Activated CD4-positive, alpha-beta T cell treated with anti-CD3 and anti-CD28 coated beads for 36 hours (primary cell): ENCODE measurements at regions not wholly inside any gene's neighbourhood (a gene's known extent, or its start where the extent isn't known, plus 50 kb on each side); places are given as distances from the start of the nearest gene placed in this dataset.

ENCODE experiments used
- ATAC-seq: fragments of 200-7000 bp; cut with Tn5 transposase; one replicate; pipeline ENCODE4 v1.10.0; 2021; ENCODE audit warnings: mild to moderate bottlenecking, moderate library complexity
- CTCF ChIA-PET: fragments of 350-600 bp; sonication (Branson Sonifier 250); formaldehyde crosslinking; loops from one replicate; lab custom pipeline; 2021; ENCODE audit warnings: antibody characterized with exemption; lab: Charles Lee
- POLR2A ChIA-PET: fragments of 350-600 bp; sonication (Branson Sonifier 250); formaldehyde crosslinking; loops from one replicate; lab custom pipeline; 2021; ENCODE audit warnings: antibody characterized with exemption, inconsistent platforms; lab: Charles Lee
- DNase-seq: peaks from one replicate; pipeline ENCODE4 v3.0.0-alpha.2; 2020
- H3K27ac Mint-ChIP-seq: one replicate; pipeline ENCODE4 v1.8.0; 2021; ENCODE audit warnings: mixed read lengths
- H3K27me3 Mint-ChIP-seq: one replicate; pipeline ENCODE4 v1.8.0; 2021; ENCODE audit warnings: mixed read lengths
- H3K36me3 Mint-ChIP-seq: one replicate; pipeline ENCODE4 v1.8.0; 2021; ENCODE audit warnings: low read depth, mixed read lengths
- H3K4me1 Mint-ChIP-seq: one replicate; pipeline ENCODE4 v1.8.0; 2021; ENCODE audit warnings: mixed read lengths
- H3K4me3 Mint-ChIP-seq: one replicate; pipeline ENCODE4 v1.8.0; 2021; ENCODE audit warnings: mild to moderate bottlenecking, moderate library complexity, mixed read lengths
- H3K9me3 Mint-ChIP-seq: one replicate; pipeline ENCODE4 v1.8.0; 2021; ENCODE audit warnings: low read depth, mixed read lengths
- intact Hi-C, 2 experiments: fragments of 100-400 bp; cut with DNase I in 1 of 2; cut with micrococcal nuclease in 1 of 2; formaldehyde crosslinking; loops; one replicate each; pipeline versions ENCODE4 v1.14.2 to v1.15.1; 2022 to 2024; cut with DNase I, micrococcal nuclease

DNA sequence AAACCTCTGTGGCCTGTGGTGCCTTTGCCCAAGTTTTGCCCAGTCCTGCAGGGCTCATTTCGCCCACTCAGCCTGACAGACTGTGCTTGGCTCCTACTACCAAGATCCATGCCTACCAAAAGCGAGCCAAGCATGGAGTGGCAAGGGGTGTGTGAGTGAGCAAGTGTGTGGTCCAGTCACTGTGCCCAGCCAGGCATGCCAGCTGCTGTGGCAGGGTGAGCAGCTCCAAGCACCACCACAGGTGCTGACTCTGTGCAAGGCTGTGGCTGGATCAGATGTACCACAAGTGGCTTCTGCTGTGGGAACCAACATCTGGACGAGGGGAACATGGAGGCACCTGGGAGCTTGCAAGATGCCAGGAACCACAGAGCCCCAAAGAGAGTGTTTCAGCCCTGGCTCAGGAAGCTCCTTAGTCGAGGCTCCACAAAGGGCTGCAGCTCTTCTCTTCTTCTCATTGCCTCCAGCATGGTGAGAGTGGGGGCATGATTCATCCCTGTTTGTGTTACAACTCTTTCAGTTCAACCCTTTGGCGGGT is 1564.2 kb upstream of the MIR17HG start:
- H3K9me3 Mint-ChIP-seq: peaks cover 4% of the 10 kb centered on the region
- DNase-seq (no peak), ATAC-seq (no peak)
- H3K36me3 Mint-ChIP-seq: no peaks in the 10 kb centered on the region
- ChIA-PET POLR2A (no interaction called here), CTCF (no interaction called here)
- H3K4me1 Mint-ChIP-seq: no peaks in the 10 kb centered on the region
- no peak overlapping the region for H3K4me3 Mint-ChIP-seq
- intact Hi-C loops: no loop called here
- no peak overlapping the region for H3K27ac Mint-ChIP-seq
- no peaks in the 10 kb centered on the region for H3K27me3 Mint-ChIP-seq

DNA sequence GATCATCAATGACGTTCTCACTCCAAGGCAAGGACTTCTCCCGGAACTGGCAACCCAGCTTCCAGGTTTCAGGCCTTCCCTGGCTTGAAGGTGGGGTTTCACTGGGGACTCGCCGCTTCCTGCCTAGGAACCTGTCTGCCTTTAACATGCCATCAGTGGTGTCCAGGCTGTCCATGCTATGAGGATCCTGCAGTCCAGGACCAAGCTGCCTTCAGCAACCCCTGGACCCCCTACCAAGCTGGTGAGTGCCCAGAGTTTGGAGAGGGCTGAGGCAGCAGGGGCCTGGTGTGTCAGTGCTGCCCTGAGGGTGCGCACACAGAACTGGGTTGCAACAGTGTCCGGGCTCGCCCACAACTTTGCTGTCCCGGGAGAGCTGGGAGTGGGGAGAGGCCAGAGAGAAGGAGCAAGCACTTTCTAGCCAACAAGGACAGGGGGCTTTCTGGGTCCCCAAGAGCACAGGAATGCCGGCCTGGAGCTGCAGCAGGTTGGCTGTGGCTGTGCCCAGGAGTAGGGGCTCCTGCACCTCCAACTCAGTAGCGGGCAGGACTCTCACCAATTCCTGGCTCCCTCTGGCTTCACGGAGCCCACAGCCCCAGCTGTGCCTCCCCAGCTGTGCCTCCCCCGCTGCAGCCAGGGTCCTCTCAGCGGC is 1563.2 kb upstream of the MIR17HG start:
- DNase-seq (no peak), ATAC-seq (no peak)
- CTCF ChIA-PET: no interaction called here
- Mint-ChIP-seq H3K4me3 (no peak overlapping the region), H3K4me1 (no peaks in the 10 kb centered on the region), H3K27me3 (no peaks in the 10 kb centered on the region), H3K36me3 (no peaks in the 10 kb centered on the region), H3K27ac (no peak overlapping the region), H3K9me3 (peaks cover 4% of the 10 kb centered on the region)
- intact Hi-C loops: no loop called here
- POLR2A ChIA-PET: no interaction called here

GRCh38 chr13:89786531-89786930 is 1561.0 kb upstream of the MIR17HG start:
- H3K27me3 Mint-ChIP-seq: no peaks in the 10 kb centered on the region
- no peak for ATAC-seq

DNA sequence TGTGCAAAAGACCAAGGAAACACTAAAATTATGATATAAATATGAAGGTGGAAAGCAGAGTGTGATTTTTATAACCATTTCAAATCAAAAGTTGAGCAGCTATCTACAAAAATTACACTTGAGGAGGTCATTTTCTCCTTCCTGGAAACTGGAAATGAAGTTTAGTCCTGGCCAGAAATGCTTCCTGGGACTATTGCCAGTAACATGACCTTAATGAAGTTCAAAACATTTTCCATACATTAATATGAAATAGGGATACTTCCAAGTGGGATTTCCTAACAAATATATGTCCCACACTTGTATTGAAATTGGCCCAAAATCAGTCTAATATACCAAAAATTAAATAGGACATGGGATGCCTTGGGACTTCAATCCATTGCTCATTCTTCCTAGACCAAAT is 1556.8 kb upstream of the MIR17HG start:
- Mint-ChIP-seq H3K9me3 (peaks cover 4% of the 10 kb centered on the region), H3K27ac (no peak overlapping the region), H3K27me3 (no peaks in the 10 kb centered on the region), H3K4me1 (no peaks in the 10 kb centered on the region), H3K4me3 (no peak overlapping the region), H3K36me3 (no peaks in the 10 kb centered on the region)
- ChIA-PET POLR2A (no interaction called here), CTCF (no interaction called here)
- intact Hi-C loops: no loop called here
- no peak for DNase-seq
- no peak for ATAC-seq

More at GRCh38 chr13:89786531-89786930, 1561.0 kb upstream of the MIR17HG start:
- intact Hi-C loops: no loop called here
- CTCF ChIA-PET: no interaction called here
- no peaks in the 10 kb centered on the region for H3K36me3 Mint-ChIP-seq
- no peaks in the 10 kb centered on the region for H3K4me1 Mint-ChIP-seq
- no peak overlapping the region for H3K27ac Mint-ChIP-seq
- POLR2A ChIA-PET: no interaction called here
- DNase-seq: no peak
- no peaks in the 10 kb centered on the region for H3K9me3 Mint-ChIP-seq
- no peak overlapping the region for H3K4me3 Mint-ChIP-seq

GRCh38 chr13:89791971-89792630 is 1555.4 kb upstream of the MIR17HG start:
- Mint-ChIP-seq H3K27me3 (no peaks in the 10 kb centered on the region), H3K27ac (no peak overlapping the region), H3K4me3 (no peak overlapping the region), H3K36me3 (no peaks in the 10 kb centered on the region), H3K4me1 (no peaks in the 10 kb centered on the region), H3K9me3 (peaks cover 4% of the 10 kb centered on the region)
- no peak for ATAC-seq
- intact Hi-C loops: no loop called here
- ChIA-PET CTCF (no interaction called here), POLR2A (no interaction called here)
- no peak for DNase-seq

GRCh38 chr13:89796196-89796595 is 1551.3 kb upstream of the MIR17HG start:
- H3K9me3 Mint-ChIP-seq: peaks cover 8% of the 10 kb centered on the region
- no peak for DNase-seq
- no peak overlapping the region for H3K4me3 Mint-ChIP-seq
- no peaks in the 10 kb centered on the region for H3K27me3 Mint-ChIP-seq
- H3K36me3 Mint-ChIP-seq: no peaks in the 10 kb centered on the region
- ATAC-seq: no peak
- ChIA-PET POLR2A (no interaction called here), CTCF (no interaction called here)
- intact Hi-C loops: no loop called here
- H3K4me1 Mint-ChIP-seq: no peaks in the 10 kb centered on the region
- H3K27ac Mint-ChIP-seq: no peak overlapping the region

- no peaks in the 10 kb centered on the region for H3K4me1 Mint-ChIP-seq
- CTCF ChIA-PET: no interaction called here
- H3K4me3 Mint-ChIP-seq: no peak overlapping the region
- H3K9me3 Mint-ChIP-seq: peaks cover 12% of the 10 kb centered on the region
- POLR2A ChIA-PET: no interaction called here
- intact Hi-C loops: no loop called here
- H3K36me3 Mint-ChIP-seq: no peaks in the 10 kb centered on the region
- no peak for DNase-seq
- no peaks in the 10 kb centered on the region for H3K27me3 Mint-ChIP-seq
- no peak overlapping the region for H3K27ac Mint-ChIP-seq
- ATAC-seq: no peak
Observed at GRCh38 chr13:89803839-89804238, 1543.6 kb upstream of the MIR17HG start.

DNA sequence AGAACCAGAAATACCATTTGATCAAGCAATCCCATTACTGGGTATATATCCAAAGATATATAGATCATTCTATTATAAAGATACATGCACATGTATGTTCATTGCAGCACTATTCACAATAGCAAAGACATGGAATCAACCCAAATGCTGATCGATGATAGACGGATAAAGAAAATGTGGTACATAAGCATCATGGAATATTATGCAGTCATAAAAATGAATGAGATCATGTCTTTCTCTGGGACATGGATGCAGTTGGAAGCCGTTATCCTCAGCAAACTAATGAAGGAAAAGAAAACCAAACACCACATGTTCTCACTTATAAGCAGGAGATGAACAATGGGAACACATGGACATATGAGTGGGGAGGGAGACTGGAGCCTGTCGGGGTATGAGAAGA is 1540.9 kb upstream of the MIR17HG start:
- no peaks in the 10 kb centered on the region for H3K4me1 Mint-ChIP-seq
- no peak for ATAC-seq
- peaks cover 11% of the 10 kb centered on the region for H3K9me3 Mint-ChIP-seq
- no peak overlapping the region for H3K27ac Mint-ChIP-seq
- DNase-seq: no peak
- no peaks in the 10 kb centered on the region for H3K27me3 Mint-ChIP-seq
- H3K4me3 Mint-ChIP-seq: no peak overlapping the region
- no peaks in the 10 kb centered on the region for H3K36me3 Mint-ChIP-seq
- ChIA-PET POLR2A (no interaction called here), CTCF (no interaction called here)
- intact Hi-C loops: no loop called here

DNA sequence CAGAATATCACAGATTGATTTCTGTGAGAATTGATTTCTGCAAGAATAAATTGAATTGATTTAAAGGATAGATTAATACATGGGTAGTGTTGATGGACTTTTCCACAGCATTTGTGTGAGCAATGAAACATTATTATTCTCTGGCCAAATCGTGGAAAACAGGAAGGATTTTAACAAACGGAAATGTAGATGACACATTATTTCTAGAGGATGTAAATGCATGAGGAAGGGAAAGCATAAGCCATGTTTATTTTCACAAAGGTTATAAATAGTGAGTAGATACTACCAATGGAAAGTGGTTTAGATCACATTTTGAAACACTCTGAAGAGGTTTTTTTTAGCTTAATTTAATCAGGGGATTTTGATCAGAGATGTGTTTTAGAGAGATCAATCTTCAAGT is 1534.6 kb upstream of the MIR17HG start:
- Mint-ChIP-seq H3K36me3 (no peaks in the 10 kb centered on the region), H3K4me1 (no peaks in the 10 kb centered on the region), H3K27ac (no peak overlapping the region), H3K4me3 (no peak overlapping the region), H3K27me3 (no peaks in the 10 kb centered on the region), H3K9me3 (peaks cover 19% of the 10 kb centered on the region)
- ATAC-seq (no peak), DNase-seq (no peak)
- POLR2A ChIA-PET: no interaction called here
- CTCF ChIA-PET: no interaction called here
- intact Hi-C loops: no loop called here

DNA sequence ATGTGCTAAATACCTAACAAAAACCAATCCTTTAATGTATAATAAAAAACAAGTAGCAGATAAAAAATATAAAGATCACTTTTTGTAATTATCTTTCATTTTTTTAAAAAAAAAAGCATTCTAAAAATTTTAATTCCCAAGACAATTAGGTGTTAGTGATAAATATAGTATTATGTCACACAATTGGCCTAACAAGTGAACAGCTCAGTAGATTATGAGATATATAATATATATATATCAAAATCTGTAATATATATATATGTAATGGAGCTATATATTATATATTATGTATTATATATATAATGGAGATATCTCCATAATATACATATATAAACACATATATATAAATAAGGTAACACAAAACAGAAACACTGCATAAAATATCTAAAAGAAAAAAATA is 1531.1 kb upstream of the MIR17HG start:
- Mint-ChIP-seq H3K4me1 (no peaks in the 10 kb centered on the region), H3K27ac (no peak overlapping the region), H3K36me3 (no peaks in the 10 kb centered on the region), H3K4me3 (no peak overlapping the region), H3K27me3 (no peaks in the 10 kb centered on the region), H3K9me3 (peaks cover 19% of the 10 kb centered on the region)
- no peak for DNase-seq
- ChIA-PET POLR2A (no interaction called here), CTCF (no interaction called here)
- intact Hi-C loops: no loop called here
- no peak for ATAC-seq

- Mint-ChIP-seq H3K4me3 (no peak overlapping the region), H3K36me3 (no peaks in the 10 kb centered on the region), H3K27ac (no peak overlapping the region), H3K9me3 (peaks cover 4% of the 10 kb centered on the region), H3K4me1 (no peaks in the 10 kb centered on the region), H3K27me3 (no peaks in the 10 kb centered on the region)
- no peak for ATAC-seq
- intact Hi-C loops: no loop called here
- DNase-seq: no peak
- ChIA-PET POLR2A (no interaction called here), CTCF (no interaction called here)
Observed at GRCh38 chr13:89822467-89822866, 1525.0 kb upstream of the MIR17HG start.

GRCh38 chr13:89827552-89827951 is 1519.9 kb upstream of the MIR17HG start:
- Mint-ChIP-seq H3K36me3 (no peaks in the 10 kb centered on the region), H3K27ac (no peak overlapping the region), H3K4me3 (no peak overlapping the region), H3K9me3 (peaks cover under 1% of the 10 kb centered on the region), H3K27me3 (no peaks in the 10 kb centered on the region), H3K4me1 (no peaks in the 10 kb centered on the region)
- POLR2A ChIA-PET: no interaction called here
- CTCF ChIA-PET: no interaction called here
- intact Hi-C loops: no loop called here
- ATAC-seq (no peak), DNase-seq (no peak)
